C4-2B (cell line): ENCODE measurements at regions not wholly inside any gene's neighbourhood (a gene's known extent, or its start where the extent isn't known, plus 50 kb on each side); places are given as distances from the start of the nearest gene placed in this dataset.

Source experiments
- CTCF ChIP-seq: fragments of 450-650 bp; conservative IDR thresholded peaks from 2 replicates; pipeline ENCODE4 v1.5.1; 2017; ENCODE audit warnings: mild to moderate bottlenecking
- ZFX ChIP-seq: fragments of 450-650 bp; IDR thresholded peaks from 2 replicates; pipeline ENCODE4 v1.6.1; 2017

- no peak for TF ChIP-seq CTCF
- no peak for TF ChIP-seq ZFX
Observed at GRCh38 chr6:140289186-140289585, 914.7 kb upstream of the CITED2 start.
